Fibroblast of lung (primary cell): ENCODE measurements at regions not wholly inside any gene's neighbourhood (a gene's known extent, or its start where the extent isn't known, plus 50 kb on each side); places are given as distances from the start of the nearest gene placed in this dataset.

Experiments used
- EZH2 ChIP-seq: IDR thresholded peaks from 2 replicates; pipeline ENCODE4 v1.5.1; 2012; ENCODE audit warnings: low read length, control low read depth, mild to moderate bottlenecking; ENCODE audit errors: missing control alignments
- TF ChIP-seq, protein P1 (sequence below), 2 donors: IDR thresholded peaks in 1 of 2; conservative IDR thresholded peaks in 1 of 2; 1 replicate in 1 of 2; 2 replicates in 1 of 2; pipeline ENCODE4 v1.5.1; 2011 to 2012; ENCODE audit warnings: low read length in 2 of 2, control low read depth in 1 of 2, inconsistent platforms in 1 of 2, low read depth in 1 of 2, mild to moderate bottlenecking in 1 of 2

DNA sequence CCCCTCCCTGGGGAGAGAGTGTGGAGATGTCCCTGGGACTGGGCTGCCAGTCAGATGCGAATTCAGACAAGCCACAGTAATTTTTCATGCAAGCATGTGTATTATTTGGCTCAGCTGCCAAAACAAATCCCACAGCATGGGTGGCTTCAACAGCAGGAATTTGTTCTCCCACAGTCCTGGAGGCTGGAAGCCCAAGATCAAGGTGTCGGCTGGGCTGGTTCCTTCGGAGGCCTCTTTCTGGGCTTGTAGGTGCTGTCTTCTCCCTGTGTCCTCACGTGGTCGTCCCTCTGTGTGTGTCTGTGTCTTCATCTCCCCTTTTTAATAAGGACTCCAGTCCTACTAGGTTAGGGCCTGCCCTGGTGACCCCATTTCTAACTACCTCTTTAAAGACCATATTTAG lies 91.9 kb upstream of the ACTRT2 start:
- TF ChIP-seq, protein P1, sequence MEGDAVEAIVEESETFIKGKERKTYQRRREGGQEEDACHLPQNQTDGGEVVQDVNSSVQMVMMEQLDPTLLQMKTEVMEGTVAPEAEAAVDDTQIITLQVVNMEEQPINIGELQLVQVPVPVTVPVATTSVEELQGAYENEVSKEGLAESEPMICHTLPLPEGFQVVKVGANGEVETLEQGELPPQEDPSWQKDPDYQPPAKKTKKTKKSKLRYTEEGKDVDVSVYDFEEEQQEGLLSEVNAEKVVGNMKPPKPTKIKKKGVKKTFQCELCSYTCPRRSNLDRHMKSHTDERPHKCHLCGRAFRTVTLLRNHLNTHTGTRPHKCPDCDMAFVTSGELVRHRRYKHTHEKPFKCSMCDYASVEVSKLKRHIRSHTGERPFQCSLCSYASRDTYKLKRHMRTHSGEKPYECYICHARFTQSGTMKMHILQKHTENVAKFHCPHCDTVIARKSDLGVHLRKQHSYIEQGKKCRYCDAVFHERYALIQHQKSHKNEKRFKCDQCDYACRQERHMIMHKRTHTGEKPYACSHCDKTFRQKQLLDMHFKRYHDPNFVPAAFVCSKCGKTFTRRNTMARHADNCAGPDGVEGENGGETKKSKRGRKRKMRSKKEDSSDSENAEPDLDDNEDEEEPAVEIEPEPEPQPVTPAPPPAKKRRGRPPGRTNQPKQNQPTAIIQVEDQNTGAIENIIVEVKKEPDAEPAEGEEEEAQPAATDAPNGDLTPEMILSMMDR (conservative IDR thresholded peaks at IDR 0.05 in 1 of 2, IDR thresholded peaks at IDR 0.05 in 1 of 2; ENCODE audit: low read depth in 1 of 2, low read length in 2 of 2): no peak
- TF ChIP-seq EZH2: no peak
